OCI-LY7 (cell line): ENCODE measurements at regions not wholly inside any gene's neighbourhood (a gene's known extent, or its start where the extent isn't known, plus 50 kb on each side); places are given as distances from the start of the nearest gene placed in this dataset.

Source experiments
- BruUV-seq: library from RNA; stranded (reverse); fragments of 400-500 nt; replicated peaks from 2 replicates; lab custom pipeline; 2021; lab: Mats Ljungman, UMichigan
- CTCF ChIA-PET: fragments of 300-600 bp; sonication (Branson Sonifier 250); formaldehyde crosslinking; loops from one replicate; lab custom pipeline; 2022; ENCODE audit warnings: antibody characterized with exemption; ENCODE audit not compliant: unreplicated experiment; lab: Charles Lee
- POLR2A ChIA-PET: fragments of 300-600 bp; sonication (Branson Sonifier 250); formaldehyde crosslinking; loops from one replicate; lab custom pipeline; 2022; ENCODE audit warnings: antibody characterized with exemption; lab: Charles Lee
- DNase-seq: peaks from one replicate; pipeline ENCODE4 v3.0.0-alpha.2; 2015; ENCODE audit warnings: low spot score
- H2AFZ ChIP-seq: fragments of 200-600 bp; sonication (generic), shearing (Covaris generic); 2 replicates; pipeline ENCODE4 v1.6.1; 2014; ENCODE audit warnings: mild to moderate bottlenecking, antibody characterized with exemption, low read length, moderate library complexity
- H3K27ac ChIP-seq: fragments of 200-600 bp; sonication (generic); 2 replicates; pipeline ENCODE4 v1.5.1; 2014; ENCODE audit warnings: mixed run types, low read depth, mild to moderate bottlenecking, moderate library complexity, low read length, inconsistent platforms; ENCODE audit not compliant: poor library complexity, severe bottlenecking
- H3K36me3 ChIP-seq: fragments of 200-600 bp; sonication (generic); 2 replicates; pipeline ENCODE4 v1.6.1; 2014; ENCODE audit warnings: mild to moderate bottlenecking, antibody characterized with exemption, low read length, moderate library complexity, mixed read lengths; ENCODE audit not compliant: insufficient read depth
- H3K4me1 ChIP-seq: fragments of 200-600 bp; sonication (generic); 2 replicates; pipeline ENCODE4 v1.5.1; 2014; ENCODE audit warnings: mild to moderate bottlenecking, low read length; ENCODE audit not compliant: insufficient read depth, poor library complexity, severe bottlenecking
- H3K4me2 ChIP-seq: fragments of 200-600 bp; sonication (generic); 2 replicates; pipeline ENCODE4 v1.6.1; 2014; ENCODE audit warnings: mild to moderate bottlenecking, low read length
- H3K4me3 ChIP-seq: fragments of 200-600 bp; sonication (generic); 2 replicates; pipeline ENCODE4 v1.5.1; 2014; ENCODE audit warnings: mild to moderate bottlenecking, low read depth, low read length; ENCODE audit not compliant: poor library complexity, severe bottlenecking
- H3K79me2 ChIP-seq: fragments of 200-600 bp; sonication (generic); 2 replicates; pipeline ENCODE4 v1.6.1; 2016; ENCODE audit warnings: low read depth, mild to moderate bottlenecking, low read length, moderate library complexity, mixed read lengths; ENCODE audit not compliant: insufficient read depth
- H3K9me2 ChIP-seq: fragments of 200-600 bp; sonication (generic); 2 replicates; pipeline ENCODE4 v1.6.1; 2016; ENCODE audit warnings: mild to moderate bottlenecking, low read length, mixed read lengths; ENCODE audit not compliant: insufficient read depth
- H3K9me3 ChIP-seq: fragments of 200-600 bp; sonication (generic); 2 replicates; pipeline ENCODE4 v1.6.1; 2014; ENCODE audit warnings: mild to moderate bottlenecking, mixed run types, low read length, mixed read lengths
- H4K20me1 ChIP-seq: fragments of 200-600 bp; sonication (generic); 2 replicates; pipeline ENCODE4 v1.6.1; 2014; ENCODE audit warnings: mild to moderate bottlenecking, antibody characterized with exemption, low read length, moderate library complexity, mixed read lengths; ENCODE audit not compliant: insufficient read depth
- CTCF ChIP-seq: fragments of 200-600 bp; sonication (generic); conservative IDR thresholded peaks from 2 replicates; pipeline ENCODE4 v1.5.1; 2014; ENCODE audit warnings: mild to moderate bottlenecking, antibody characterized with exemption, low read length, moderate library complexity, mixed read lengths
- EZH2phosphoT487 ChIP-seq: fragments of 200-600 bp; sonication (generic); IDR thresholded peaks from 2 replicates; pipeline ENCODE4 v1.6.1; 2018; ENCODE audit warnings: low read depth, borderline replicate concordance, mild to moderate bottlenecking, mixed run types, antibody characterized with exemption, low read length, moderate library complexity, mixed read lengths
- intact Hi-C: fragments of 100-400 bp; cut with micrococcal nuclease; formaldehyde crosslinking; loops from one replicate; pipeline ENCODE4 v1.10.0; 2022; ENCODE audit not compliant: unreplicated experiment

GRCh38 chr4:10381146-10381545 lies 76.1 kb downstream of the ZNF518B start:
- intact Hi-C loops: no loop called here
- H3K79me2 ChIP-seq: no peaks in the 10 kb centered on the region
- H3K4me2 ChIP-seq: no peak overlapping the region
- CTCF ChIA-PET: no interaction called here
- H4K20me1 ChIP-seq: no peaks in the 10 kb centered on the region
- no peak overlapping the region for H3K27ac ChIP-seq
- no peaks in the 10 kb centered on the region for H3K9me2 ChIP-seq
- no peaks in the 10 kb centered on the region for H3K4me1 ChIP-seq
- no peaks in the 10 kb centered on the region for H3K9me3 ChIP-seq
- no peak overlapping the region for H2AFZ ChIP-seq
- H3K4me3 ChIP-seq: no peak overlapping the region
- DNase-seq: no peak
- POLR2A ChIA-PET: interaction anchor here (0.9 kb wide), 1 partner anchor 17 kb away, joined by 3 read pairs; no protein-coding TSS in a partner anchor
- BruUV-seq: no TSS peak
- TF ChIP-seq CTCF (no peak), EZH2phosphoT487 (no peak)
- no peaks in the 10 kb centered on the region for H3K36me3 ChIP-seq

- H3K9me2 ChIP-seq: no peaks in the 10 kb centered on the region
- ChIA-PET POLR2A (interaction anchor here (0.9 kb wide), 1 partner anchor 17 kb away, joined by 3 read pairs; no protein-coding TSS in a partner anchor), CTCF (no interaction called here)
- H3K27ac ChIP-seq: no peak overlapping the region
- no peak overlapping the region for H2AFZ ChIP-seq
- BruUV-seq: no TSS peak
- no peaks in the 10 kb centered on the region for H3K4me1 ChIP-seq
- H3K79me2 ChIP-seq: no peaks in the 10 kb centered on the region
- no peaks in the 10 kb centered on the region for H3K9me3 ChIP-seq
- H3K4me2 ChIP-seq: no peak overlapping the region
- no peak overlapping the region for H3K4me3 ChIP-seq
- intact Hi-C loops: no loop called here
- TF ChIP-seq CTCF (no peak), EZH2phosphoT487 (no peak)
- DNase-seq: no peak
- no peaks in the 10 kb centered on the region for H4K20me1 ChIP-seq
- no peaks in the 10 kb centered on the region for H3K36me3 ChIP-seq
Measured at GRCh38 chr4:10380735-10381134, 76.5 kb downstream of the ZNF518B start.

- Histone ChIP-seq H3K27ac (no peak overlapping the region), H3K4me1 (no peaks in the 10 kb centered on the region), H3K4me2 (no peak overlapping the region), H3K79me2 (no peaks in the 10 kb centered on the region), H3K9me3 (no peaks in the 10 kb centered on the region), H2AFZ (no peak overlapping the region), H3K9me2 (no peaks in the 10 kb centered on the region), H3K36me3 (no peaks in the 10 kb centered on the region), H4K20me1 (no peaks in the 10 kb centered on the region), H3K4me3 (no peak overlapping the region)
- BruUV-seq: no TSS peak
- POLR2A ChIA-PET: no interaction called here
- CTCF ChIA-PET: no interaction called here
- no peak for TF ChIP-seq CTCF
- TF ChIP-seq EZH2phosphoT487: no peak
- intact Hi-C loops: no loop called here
- no peak for DNase-seq
Measured at GRCh38 chr4:10371869-10372471, 85.3 kb downstream of the ZNF518B start.
